ENCODE measurements at regions not wholly inside any gene's neighbourhood (a gene's known extent, or its start where the extent isn't known, plus 50 kb on each side); places are given as distances from the start of the nearest gene placed in this dataset.

- Histone ChIP-seq H3K9me3 (ENCODE audit: control insufficient read depth, insufficient read depth, low read depth, low read length) (no peaks in the 10 kb centered on the region), H3K4me3 (ENCODE audit: low read depth in 2 of 2, low read length in 2 of 2) (no peak overlapping the region), H3K27me3 (ENCODE audit: control insufficient read depth, insufficient read depth, low read length) (peaks cover 2% of the 10 kb centered on the region), H3K4me1 (ENCODE audit: control insufficient read depth, insufficient read depth, low read length) (no peaks in the 10 kb centered on the region), H3K36me3 (ENCODE audit: control insufficient read depth, insufficient read depth, low read length) (no peaks in the 10 kb centered on the region), H3K27ac (ENCODE audit: low read length) (no peak overlapping the region)
- ATAC-seq (no peak), DNase-seq (ENCODE audit: low read depth, low spot score) (no peak)
- intact Hi-C loops (cut with micrococcal nuclease; ENCODE audit: unreplicated experiment) (no loop called here), in situ Hi-C loops (cut with HindIII; ENCODE audit: low pct_unique_long_range_greater_than_20kb, low sequenced_read_pairs) (no loop called here)
- ChIA-PET POLR2A (no interaction called here), CTCF (no interaction called here)
- no TSS peak for BruUV-seq (replicated peaks)
- TF ChIP-seq SIN3A (IDR thresholded peaks at IDR 0.05; ENCODE audit: borderline replicate concordance, insufficient read depth, low read depth, low read length) (no peak), REST (IDR thresholded peaks at IDR 0.05; ENCODE audit: insufficient read depth in 1 of 2, low read depth in 2 of 2, low read length in 1 of 2) (no peak), TCF7L2 (IDR thresholded peaks at IDR 0.05; ENCODE audit: low read depth, low read length) (no peak), CTCF (IDR thresholded peaks at IDR 0.05) (no peak), POLR2AphosphoS5 (IDR thresholded peaks at IDR 0.05; ENCODE audit: low read depth, low read length) (no peak)
Measured at GRCh38 chr11:116283300-116283699, 489.5 kb downstream of the BUD13 start.

GRCh38 chr11:116282481-116282880, 490.3 kb downstream of the BUD13 start:
- Histone ChIP-seq H3K4me1 (ENCODE audit: control insufficient read depth, insufficient read depth, low read length) (no peaks in the 10 kb centered on the region), H3K27me3 (ENCODE audit: control insufficient read depth, insufficient read depth, low read length) (peaks cover 2% of the 10 kb centered on the region), H3K4me3 (ENCODE audit: low read depth in 2 of 2, low read length in 2 of 2) (no peak overlapping the region), H3K27ac (ENCODE audit: low read length) (no peak overlapping the region), H3K36me3 (ENCODE audit: control insufficient read depth, insufficient read depth, low read length) (no peaks in the 10 kb centered on the region), H3K9me3 (ENCODE audit: control insufficient read depth, insufficient read depth, low read depth, low read length) (no peaks in the 10 kb centered on the region)
- ChIA-PET POLR2A (no interaction called here), CTCF (interaction anchor here (0.7 kb wide), 1 partner anchor 159 kb away, joined by 6 read pairs; no protein-coding TSS in a partner anchor)
- TF ChIP-seq SIN3A (IDR thresholded peaks at IDR 0.05; ENCODE audit: borderline replicate concordance, insufficient read depth, low read depth, low read length) (no peak), REST (IDR thresholded peaks at IDR 0.05; ENCODE audit: insufficient read depth in 1 of 2, low read depth in 2 of 2, low read length in 1 of 2) (no peak), TCF7L2 (IDR thresholded peaks at IDR 0.05; ENCODE audit: low read depth, low read length) (no peak)
- BruUV-seq (replicated peaks): no TSS peak
- intact Hi-C loops (cut with micrococcal nuclease; ENCODE audit: unreplicated experiment) (no loop called here), in situ Hi-C loops (cut with HindIII; ENCODE audit: low pct_unique_long_range_greater_than_20kb, low sequenced_read_pairs) (no loop called here)
- ATAC-seq (no peak), DNase-seq (ENCODE audit: low read depth, low spot score) (no peak)
